ENCODE measurements at regions not wholly inside any gene's neighbourhood (a gene's known extent, or its start where the extent isn't known, plus 50 kb on each side); places are given as distances from the start of the nearest gene placed in this dataset.
"Not testable (repeated sequence)": the region's sequence is repeated elsewhere in the genome, so short reads cannot be mapped to it uniquely, and the experiment has no call there.

GRCh38 chr7:155231941-155232340 lies 65.7 kb upstream of the INSIG1 start:
- no peak for DNase-seq

- DNase-seq: no peak
Observed at GRCh38 chr7:155232911-155233310, 64.8 kb upstream of the INSIG1 start.

- DNase-seq: no peak
Observed at GRCh38 chr7:155233311-155234157, 64.1 kb upstream of the INSIG1 start.

- no peak for DNase-seq
Observed at GRCh38 chr7:155234158-155234492, 63.6 kb upstream of the INSIG1 start.

- DNase-seq: no peak
Observed at GRCh38 chr7:155234950-155235789, 62.5 kb upstream of the INSIG1 start.

- no peak for DNase-seq
Observed at GRCh38 chr7:155236386-155236785, 61.3 kb upstream of the INSIG1 start.

- no peak for DNase-seq
Observed at GRCh38 chr7:155237297-155237696, 60.4 kb upstream of the INSIG1 start.

- DNase-seq: no peak
Observed at GRCh38 chr7:155237730-155238129, 59.9 kb upstream of the INSIG1 start.

GRCh38 chr7:155239431-155240087 lies 58.1 kb upstream of the INSIG1 start:
- DNase-seq: not testable (repeated sequence)

- no peak for DNase-seq
Observed at GRCh38 chr7:155244675-155245074, 53.0 kb upstream of the INSIG1 start.

- DNase-seq: no peak
Observed at GRCh38 chr7:155247479-155248365, 50.0 kb upstream of the INSIG1 start.
